HG03342 (cell line): ENCODE measurements at regions not wholly inside any gene's neighbourhood (a gene's known extent, or its start where the extent isn't known, plus 50 kb on each side); places are given as distances from the start of the nearest gene placed in this dataset.

Experiments used
- ATAC-seq: cut with Tn5 transposase; IDR thresholded peaks from one replicate; pipeline ENCODE4 v1.9.1; 2021; ENCODE audit warnings: mild to moderate bottlenecking, moderate library complexity; ENCODE audit not compliant: unreplicated experiment

DNA sequence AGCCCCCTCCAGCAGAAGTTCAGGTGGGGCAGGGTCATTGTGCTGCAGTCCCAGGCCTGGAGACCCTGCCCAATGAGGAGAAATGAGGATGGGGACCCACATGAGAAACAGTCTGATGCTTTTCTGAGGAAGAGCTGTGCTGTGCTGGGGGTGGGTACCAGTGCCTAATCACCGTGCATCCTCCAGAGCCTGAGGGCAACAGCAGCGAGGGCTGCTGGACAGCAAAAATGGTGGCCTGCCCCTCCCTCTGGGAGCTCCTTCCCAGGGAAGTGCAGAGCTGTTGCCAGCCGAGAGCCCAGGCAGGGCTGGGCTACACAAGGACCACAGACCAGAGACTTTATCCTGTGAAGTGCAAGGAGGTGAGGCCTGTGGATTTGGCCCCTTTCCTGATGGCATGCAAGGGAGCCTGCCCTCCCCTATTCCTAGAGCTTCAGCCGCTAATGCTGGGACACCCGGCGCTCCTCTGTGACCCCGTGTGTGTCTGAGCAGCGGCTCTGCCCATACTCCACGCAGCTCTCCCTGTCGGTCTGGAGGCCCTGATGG, 134.8 kb downstream of the DSEL start:
- no peak for ATAC-seq

GRCh38 chr18:67380867-67381266, 135.7 kb downstream of the DSEL start:
- no peak for ATAC-seq

- ATAC-seq: no peak
Observed at GRCh38 chr18:67379981-67380380, 136.5 kb downstream of the DSEL start.

- ATAC-seq: no peak
Observed at GRCh38 chr18:67376372-67376771, 140.1 kb downstream of the DSEL start.

DNA sequence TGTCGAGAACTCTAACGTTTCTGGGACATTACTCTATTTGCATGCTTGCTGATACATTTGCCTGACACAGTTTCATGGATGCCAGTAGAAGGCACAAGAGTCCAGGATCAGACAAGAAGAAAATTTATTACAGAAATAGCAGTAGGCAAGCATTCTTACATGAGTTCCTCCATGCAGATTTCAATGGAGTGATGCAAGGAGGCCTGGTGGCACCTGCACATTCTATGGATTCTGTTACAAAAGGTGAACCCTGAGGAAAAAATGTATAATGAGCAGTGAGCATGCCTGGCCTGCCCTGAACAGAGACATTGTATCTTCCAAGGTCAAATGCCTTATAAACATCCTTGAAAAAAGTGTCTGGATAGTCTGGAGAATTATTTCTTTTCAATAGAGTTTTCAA, 142.9 kb downstream of the DSEL start:
- ATAC-seq: no peak

- peak; percentile 55 for ATAC-seq
Observed at GRCh38 chr18:67367540-67367939, 149.0 kb downstream of the DSEL start.

GRCh38 chr18:67363694-67364093, 152.8 kb downstream of the DSEL start:
- no peak for ATAC-seq

DNA sequence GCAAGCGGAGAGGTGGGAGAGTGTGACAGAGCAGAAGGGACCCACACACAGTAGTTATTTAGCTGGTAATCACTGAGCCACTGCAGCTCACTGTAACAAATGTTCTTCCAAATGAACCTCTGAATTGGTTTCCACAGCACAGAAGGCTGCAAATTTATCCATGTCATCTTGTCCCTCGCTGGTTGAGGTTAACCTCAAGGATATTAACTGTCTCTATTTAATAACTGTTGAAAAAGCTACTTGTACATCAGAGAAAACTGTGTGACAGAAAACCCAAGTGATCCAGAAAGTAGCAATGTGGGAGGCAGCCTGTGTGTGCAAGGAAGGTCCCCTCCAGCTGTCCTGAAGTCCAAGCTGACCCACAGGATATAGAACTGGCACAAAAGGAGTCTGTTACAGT, 153.6 kb downstream of the DSEL start:
- no peak for ATAC-seq

- ATAC-seq: peak; percentile 85
Observed at GRCh38 chr18:67359873-67360838, 156.4 kb downstream of the DSEL start.

- no peak for ATAC-seq
Observed at GRCh38 chr18:67358947-67359346, 157.6 kb downstream of the DSEL start.

GRCh38 chr18:67354692-67355091, 161.8 kb downstream of the DSEL start:
- ATAC-seq: no peak

DNA sequence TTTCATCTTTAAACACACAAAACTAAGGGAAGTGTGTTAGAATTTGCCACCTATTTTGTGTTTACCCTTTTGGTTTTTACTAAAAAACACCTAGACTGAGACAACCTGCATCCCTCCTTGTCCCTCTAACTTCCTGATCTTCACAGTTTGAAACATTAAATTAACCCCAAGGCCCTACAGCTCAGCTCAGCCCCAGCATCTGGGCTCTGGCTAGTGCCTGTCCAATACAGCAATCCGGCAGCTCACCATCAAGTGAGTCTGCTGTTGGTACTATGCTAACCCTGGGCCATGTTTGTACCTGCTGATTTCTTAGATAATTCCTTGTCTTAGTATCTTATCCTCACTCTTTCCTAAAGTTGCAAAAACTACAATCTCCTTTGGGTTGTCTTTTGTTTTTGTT, 162.4 kb downstream of the DSEL start:
- no peak for ATAC-seq

DNA sequence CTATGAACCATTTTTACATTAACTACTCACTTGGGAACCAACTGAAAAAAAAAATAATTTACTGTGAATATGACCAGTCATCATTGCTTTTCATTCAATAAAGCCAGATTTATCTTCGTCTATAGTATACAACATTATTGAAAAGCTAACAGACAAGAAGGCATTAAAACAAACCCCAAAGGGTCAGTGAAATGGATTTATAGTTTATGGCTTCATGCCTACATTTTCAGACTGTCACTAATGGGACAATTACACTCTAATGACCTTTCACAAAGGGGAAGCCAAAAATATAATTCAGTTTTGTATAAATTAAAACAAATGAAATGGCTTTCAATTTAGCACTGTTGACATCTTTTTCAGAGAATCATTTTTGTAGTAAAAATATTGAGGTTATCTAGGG, 169.1 kb downstream of the DSEL start:
- ATAC-seq: no peak

- ATAC-seq: no peak
Observed at GRCh38 chr18:67342159-67342558, 174.4 kb downstream of the DSEL start.

DNA sequence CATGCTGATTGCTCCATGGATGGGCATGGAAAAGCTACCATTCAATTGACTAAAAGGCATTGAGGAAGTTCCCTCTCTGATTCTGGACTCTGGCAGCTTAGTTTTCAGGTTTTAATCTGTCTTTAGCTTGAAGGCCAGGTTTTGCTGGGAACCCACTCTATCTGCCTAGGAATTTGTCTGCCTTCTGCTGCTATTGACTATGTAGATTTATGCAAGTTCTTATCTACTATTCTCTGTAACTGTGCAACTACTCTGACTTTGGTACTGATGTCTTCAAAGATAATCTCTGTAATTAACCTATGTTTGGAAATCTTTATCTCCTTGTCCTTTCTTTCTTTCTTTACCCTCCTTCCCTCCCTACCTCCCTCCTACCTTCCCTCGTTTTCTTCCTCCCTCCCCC, 178.8 kb downstream of the DSEL start:
- ATAC-seq: no peak

DNA sequence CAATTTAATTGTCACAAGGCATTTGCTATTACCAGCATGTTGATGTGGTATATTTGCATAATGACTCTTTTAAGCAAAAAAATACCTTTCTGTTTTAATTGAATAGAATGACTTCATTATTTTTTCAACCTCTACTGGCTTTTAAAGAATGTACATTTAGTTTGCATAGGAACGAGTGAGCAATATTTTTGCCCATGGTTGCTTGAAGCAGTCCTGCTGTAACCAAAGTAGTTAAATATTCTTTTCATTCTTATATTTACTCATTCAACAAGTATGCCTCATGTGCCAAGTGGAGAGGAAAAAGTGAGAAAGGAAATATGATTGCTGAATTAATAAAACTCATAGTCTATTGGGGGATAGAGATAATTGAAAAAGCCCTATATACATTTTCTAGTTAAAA, 184.7 kb downstream of the DSEL start:
- no peak for ATAC-seq

DNA sequence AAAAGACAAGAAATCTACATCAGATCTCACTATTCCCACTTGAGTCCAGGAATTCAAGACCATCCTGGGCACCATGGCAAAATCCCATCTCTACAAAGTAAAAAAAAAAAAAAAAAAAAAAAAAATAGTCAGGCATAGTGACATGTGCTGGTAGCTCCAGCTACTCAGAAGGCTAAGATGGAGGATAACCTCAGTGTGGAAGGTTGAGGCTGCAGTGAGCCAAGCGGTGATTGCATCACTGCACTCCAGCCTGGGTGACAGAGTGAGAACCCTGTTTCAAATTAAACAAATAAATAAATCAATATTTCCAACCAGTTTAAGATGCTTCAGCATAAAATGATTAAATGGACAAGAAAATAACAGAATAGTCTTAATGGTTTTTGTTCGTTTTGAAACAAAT, 197.4 kb downstream of the DSEL start:
- ATAC-seq: no peak

DNA sequence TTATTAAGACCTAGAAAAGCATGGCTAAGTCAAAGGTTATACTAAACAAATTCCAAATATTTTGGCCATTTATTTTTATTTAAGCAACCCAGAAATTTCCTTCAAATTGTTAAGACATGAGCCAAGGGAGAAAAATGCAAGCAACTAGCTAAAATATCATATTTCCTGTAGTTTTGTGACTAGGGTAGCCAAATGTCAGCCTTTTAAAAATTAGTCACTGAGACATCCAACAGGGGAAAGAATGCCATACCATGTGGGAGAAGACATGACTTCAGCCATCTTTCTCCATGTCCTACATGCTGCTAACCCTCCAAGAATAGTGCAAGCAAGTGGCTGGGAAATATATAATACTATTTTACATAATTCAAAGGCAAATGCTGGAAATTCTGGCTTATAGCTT, 197.9 kb downstream of the DSEL start:
- no peak for ATAC-seq

- no peak for ATAC-seq
Observed at GRCh38 chr18:67310826-67311225, 205.7 kb downstream of the DSEL start.

- ATAC-seq: no peak
Observed at GRCh38 chr18:67308819-67309218, 207.7 kb downstream of the DSEL start.

GRCh38 chr18:67305466-67305865, 211.1 kb downstream of the DSEL start:
- ATAC-seq: no peak

DNA sequence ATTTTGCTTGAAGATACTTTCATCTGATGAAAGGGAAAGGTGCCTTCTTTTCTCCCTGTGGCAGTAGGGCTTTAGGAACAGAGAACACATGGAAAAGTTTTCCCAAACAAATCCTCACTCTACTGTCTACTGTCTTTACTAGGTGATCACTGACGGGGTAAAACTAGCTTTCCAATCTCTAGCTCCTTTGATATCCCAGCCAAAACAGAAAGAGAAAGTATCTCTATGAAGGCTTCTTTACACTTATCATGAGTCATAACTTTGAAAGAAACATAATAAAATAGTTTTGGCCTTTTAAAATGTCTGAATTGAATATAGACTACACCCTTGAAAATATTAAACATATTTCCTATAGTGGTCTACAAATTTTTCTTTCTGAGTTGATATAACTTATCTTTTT, 214.5 kb downstream of the DSEL start:
- no peak for ATAC-seq

DNA sequence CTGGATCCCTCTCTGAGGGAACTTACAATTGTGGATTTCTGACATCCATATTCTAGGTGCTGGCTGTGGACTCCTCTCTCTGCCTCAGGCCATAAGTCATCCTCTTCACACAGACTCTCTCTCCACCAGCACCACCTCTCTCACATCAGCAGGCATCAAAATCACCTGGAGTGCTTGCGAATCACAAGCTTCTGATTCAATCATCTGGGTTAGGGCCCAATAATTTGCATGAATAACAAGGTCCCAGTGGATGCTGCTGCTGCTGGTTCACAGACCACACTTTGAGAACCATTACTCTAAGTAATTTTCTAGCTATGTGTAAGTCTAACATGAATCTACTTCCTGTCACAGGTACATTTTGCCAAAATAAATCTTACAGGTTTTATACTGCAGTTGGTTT, 214.9 kb downstream of the DSEL start:
- no peak for ATAC-seq
